NT2/D1 (cell line): ENCODE measurements at regions not wholly inside any gene's neighbourhood (a gene's known extent, or its start where the extent isn't known, plus 50 kb on each side); places are given as distances from the start of the nearest gene placed in this dataset.

Experiments
- DNase-seq: peaks from one replicate; pipeline ENCODE4 v3.0.0-alpha.2; 2011; ENCODE audit warnings: low read depth, low spot score
- H3K27me3 ChIP-seq: 2 replicates; pipeline ENCODE4 v1.6.0; 2011; ENCODE audit warnings: mild to moderate bottlenecking; ENCODE audit not compliant: insufficient read length, insufficient read depth
- H3K36me3 ChIP-seq: 2 replicates; pipeline ENCODE4 v1.6.1; 2011; ENCODE audit warnings: mild to moderate bottlenecking, low read length, mixed read lengths; ENCODE audit not compliant: insufficient read depth, insufficient read length
- H3K4me1 ChIP-seq: 2 replicates; pipeline ENCODE4 v1.5.1; 2011; ENCODE audit not compliant: insufficient read depth, insufficient read length
- H3K4me3 ChIP-seq: 2 replicates; pipeline ENCODE4 v1.5.1; 2011; ENCODE audit warnings: low read depth; ENCODE audit not compliant: insufficient read length
- H3K9ac ChIP-seq: 2 replicates; pipeline ENCODE4 v1.6.0; 2011; ENCODE audit warnings: low read depth; ENCODE audit not compliant: insufficient read length
- H3K9me3 ChIP-seq: 2 replicates; pipeline ENCODE4 v1.5.1; 2011; ENCODE audit warnings: mild to moderate bottlenecking, low read length; ENCODE audit not compliant: insufficient read depth
- SUZ12 ChIP-seq: IDR thresholded peaks from 2 replicates; pipeline ENCODE4 v1.6.1; 2011; ENCODE audit not compliant: insufficient read length, insufficient read depth; ENCODE audit errors: extremely low read depth
- YY1 ChIP-seq: IDR thresholded peaks from 2 replicates; pipeline ENCODE4 v1.6.1; 2011; ENCODE audit not compliant: insufficient read length, insufficient read depth
- ZNF274 ChIP-seq: IDR thresholded peaks from 2 replicates; pipeline ENCODE4 v1.6.1; 2011; ENCODE audit warnings: mild to moderate bottlenecking, low read depth, low read length

DNA sequence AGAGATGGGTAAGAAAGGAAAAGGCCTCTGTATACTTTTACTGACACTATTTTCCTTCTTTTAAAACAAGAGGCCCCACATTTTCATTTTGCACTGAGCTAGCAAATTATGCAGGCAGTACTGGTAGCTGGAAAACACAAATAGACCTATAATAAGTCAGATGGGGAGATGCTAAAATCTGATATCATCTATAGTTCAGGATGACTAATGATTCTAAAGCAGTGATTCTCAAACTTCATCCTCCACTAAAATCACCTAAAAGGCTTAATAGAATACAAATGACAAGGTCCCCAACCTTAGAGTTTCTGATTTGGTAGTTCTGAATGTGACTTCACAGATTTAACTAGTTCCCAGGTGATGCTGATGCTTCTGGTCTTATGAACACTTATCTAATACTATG lies 247.3 kb upstream of the DIPK2B start:
- TF ChIP-seq YY1 = no peak
- no peak for TF ChIP-seq ZNF274
- no peak overlapping the region for H3K4me3 ChIP-seq
- H3K9ac ChIP-seq = no peak overlapping the region
- no peaks in the 10 kb centered on the region for H3K27me3 ChIP-seq
- no peak for DNase-seq
- H3K36me3 ChIP-seq = no peaks in the 10 kb centered on the region
- no peaks in the 10 kb centered on the region for H3K4me1 ChIP-seq
- no peaks in the 10 kb centered on the region for H3K9me3 ChIP-seq

DNA sequence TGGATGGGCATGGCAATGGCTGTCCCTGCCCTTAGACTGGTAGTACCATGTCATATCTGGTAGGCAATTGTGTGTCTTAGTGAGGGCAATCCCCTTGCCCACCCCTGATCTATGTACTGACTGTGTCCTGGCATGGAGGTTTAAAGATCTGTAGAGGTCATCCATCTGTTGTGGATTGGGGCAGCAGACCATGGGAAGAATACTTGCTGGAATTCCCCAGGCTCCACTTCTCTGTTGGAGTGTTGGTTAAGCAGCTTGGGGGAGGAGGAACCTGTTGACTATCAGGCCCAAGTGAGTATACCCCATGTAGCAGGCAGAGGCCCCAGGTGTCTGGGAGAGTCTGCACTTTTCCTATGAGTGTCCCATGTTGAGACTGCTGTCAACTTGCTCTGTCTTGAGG lies 246.7 kb upstream of the DIPK2B start:
- Histone ChIP-seq H3K4me3 (no peak overlapping the region), H3K9ac (no peak overlapping the region), H3K36me3 (no peaks in the 10 kb centered on the region), H3K27me3 (no peaks in the 10 kb centered on the region), H3K4me1 (no peaks in the 10 kb centered on the region), H3K9me3 (no peaks in the 10 kb centered on the region)
- TF ChIP-seq ZNF274 (no peak), YY1 (no peak), SUZ12 (no peak)
- DNase-seq = no peak

GRCh38 chrX:45445745-45446412 lies 245.2 kb upstream of the DIPK2B start:
- no peaks in the 10 kb centered on the region for H3K4me1 ChIP-seq
- H3K36me3 ChIP-seq = no peaks in the 10 kb centered on the region
- no peaks in the 10 kb centered on the region for H3K9me3 ChIP-seq
- TF ChIP-seq SUZ12 (no peak), ZNF274 (no peak), YY1 (no peak)
- no peak overlapping the region for H3K4me3 ChIP-seq
- H3K9ac ChIP-seq = no peak overlapping the region
- no peak for DNase-seq
- H3K27me3 ChIP-seq = no peaks in the 10 kb centered on the region

- Histone ChIP-seq H3K27me3 (no peaks in the 10 kb centered on the region), H3K4me1 (peaks cover 2% of the 10 kb centered on the region), H3K36me3 (no peaks in the 10 kb centered on the region), H3K9ac (no peak overlapping the region), H3K4me3 (no peak overlapping the region), H3K9me3 (no peaks in the 10 kb centered on the region)
- no peak for DNase-seq
- TF ChIP-seq ZNF274 (no peak), SUZ12 (no peak), YY1 (no peak)
These were observed 236.5 kb upstream of the DIPK2B start for GRCh38 chrX:45437186-45437585.

GRCh38 chrX:45435481-45435880 lies 234.8 kb upstream of the DIPK2B start:
- no peaks in the 10 kb centered on the region for H3K9me3 ChIP-seq
- TF ChIP-seq ZNF274 (no peak), SUZ12 (no peak), YY1 (no peak)
- no peaks in the 10 kb centered on the region for H3K27me3 ChIP-seq
- no peak for DNase-seq
- H3K36me3 ChIP-seq = no peaks in the 10 kb centered on the region
- H3K4me1 ChIP-seq = peaks cover 2% of the 10 kb centered on the region
- no peak overlapping the region for H3K4me3 ChIP-seq
- no peak overlapping the region for H3K9ac ChIP-seq

- Histone ChIP-seq H3K4me1 (peaks cover 2% of the 10 kb centered on the region), H3K4me3 (no peak overlapping the region), H3K36me3 (no peaks in the 10 kb centered on the region), H3K9ac (no peak overlapping the region), H3K27me3 (no peaks in the 10 kb centered on the region), H3K9me3 (no peaks in the 10 kb centered on the region)
- peak; percentile 43 for DNase-seq
- TF ChIP-seq YY1 (no peak), SUZ12 (no peak), ZNF274 (no peak)
These were observed 233.6 kb upstream of the DIPK2B start for GRCh38 chrX:45434231-45434630.

DNA sequence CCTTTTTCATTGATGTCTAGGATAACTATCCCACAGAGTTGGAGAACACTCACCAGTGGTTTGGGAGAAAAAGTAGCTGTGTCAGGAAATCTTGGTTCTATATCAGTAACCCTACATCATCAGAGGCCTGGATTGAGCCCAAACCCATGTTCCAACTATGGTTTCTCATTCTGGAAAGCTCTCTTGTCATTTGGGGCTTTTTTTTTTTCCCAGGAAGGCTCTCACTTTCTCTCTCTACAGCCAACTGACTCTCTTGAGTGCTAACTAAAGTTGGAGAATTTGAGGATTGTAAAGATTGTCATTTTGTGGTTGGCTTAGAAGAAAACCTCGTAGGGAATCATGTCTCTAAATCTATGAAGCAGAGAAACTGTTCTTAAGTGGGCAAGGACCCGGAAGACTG lies 228.2 kb upstream of the DIPK2B start:
- Histone ChIP-seq H3K36me3 (no peaks in the 10 kb centered on the region), H3K4me1 (peaks cover 2% of the 10 kb centered on the region), H3K9me3 (no peaks in the 10 kb centered on the region), H3K9ac (no peak overlapping the region), H3K4me3 (no peak overlapping the region), H3K27me3 (no peaks in the 10 kb centered on the region)
- no peak for TF ChIP-seq YY1
- TF ChIP-seq ZNF274 = no peak
- no peak for TF ChIP-seq SUZ12
- DNase-seq = no peak
